Keratinocyte (primary cell): ENCODE measurements at regions not wholly inside any gene's neighbourhood (a gene's known extent, or its start where the extent isn't known, plus 50 kb on each side); places are given as distances from the start of the nearest gene placed in this dataset.

ENCODE experiments used
- DNase-seq: peaks from one replicate; pipeline ENCODE4 v3.0.0-alpha.2; 2011; ENCODE audit warnings: low read depth, missing footprints, low spot score
- FAIRE-seq: peaks from 2 replicates; lab custom pipeline; 2011; peaks lifted over from hg19 to GRCh38; lab: Jason Lieb, UNC
- H2AFZ ChIP-seq: 2 replicates; pipeline ENCODE4 v1.6.0; 2012; ENCODE audit warnings: low read length, control low read depth, inconsistent platforms; ENCODE audit not compliant: control insufficient read depth
- H3K27ac ChIP-seq: 2 replicates; pipeline ENCODE4 v1.5.1; 2011; ENCODE audit warnings: low read length; ENCODE audit not compliant: control insufficient read depth, insufficient read depth
- H3K27me3 ChIP-seq: 3 replicates; pipeline ENCODE4 v1.6.0; 2011; ENCODE audit warnings: low read length; ENCODE audit not compliant: control insufficient read depth, insufficient read depth; ENCODE audit errors: extremely low read depth
- H3K36me3 ChIP-seq, 2 experiments: 2 replicates in 1 of 2; 3 replicates in 1 of 2; pipeline ENCODE4 v1.5.1; 2011; ENCODE audit warnings: low read length in 2 of 2, mild to moderate bottlenecking in 1 of 2; ENCODE audit not compliant: control insufficient read depth in 2 of 2, insufficient read depth in 2 of 2; ENCODE audit errors: extremely low read depth in 1 of 2
- H3K4me1 ChIP-seq: 3 replicates; pipeline ENCODE4 v1.5.1; 2011; ENCODE audit warnings: low read length; ENCODE audit not compliant: control insufficient read depth, insufficient read depth; ENCODE audit errors: extremely low read depth
- H3K4me2 ChIP-seq: 3 replicates; pipeline ENCODE4 v1.6.0; 2011; ENCODE audit warnings: low read depth, low read length; ENCODE audit not compliant: control insufficient read depth, insufficient read depth; ENCODE audit errors: extremely low read depth
- H3K4me3 ChIP-seq, 3 experiments: fragments of 200-600 bp in 1 of 3; sonication (generic) in 1 of 3; 2 replicates in 2 of 3; 3 replicates in 1 of 3; pipeline ENCODE4 v1.5.1; 2011 to 2016; ENCODE audit warnings: low read length in 3 of 3, mild to moderate bottlenecking in 3 of 3, control low read depth in 2 of 3, inconsistent platforms in 1 of 3, low read depth in 1 of 3, mixed read lengths in 1 of 3, mixed run types in 1 of 3, moderate library complexity in 1 of 3; ENCODE audit not compliant: control insufficient read depth in 2 of 3, insufficient read depth in 2 of 3; ENCODE audit errors: extremely low read depth in 1 of 3
- H3K79me2 ChIP-seq: 2 replicates; pipeline ENCODE4 v1.6.0; 2012; ENCODE audit warnings: low read length; ENCODE audit not compliant: control insufficient read depth, insufficient read depth
- H3K9ac ChIP-seq: 3 replicates; pipeline ENCODE4 v1.6.0; 2011; ENCODE audit warnings: low read length; ENCODE audit not compliant: control insufficient read depth, insufficient read depth; ENCODE audit errors: extremely low read depth
- H3K9me1 ChIP-seq: 3 replicates; pipeline ENCODE4 v1.6.0; 2011; ENCODE audit warnings: low read length; ENCODE audit not compliant: control insufficient read depth, insufficient read depth; ENCODE audit errors: extremely low read depth
- H3K9me3 ChIP-seq: 2 replicates; pipeline ENCODE4 v1.5.1; 2012; ENCODE audit warnings: low read depth, low read length; ENCODE audit not compliant: control insufficient read depth
- H4K20me1 ChIP-seq: 3 replicates; pipeline ENCODE4 v1.6.0; 2011; ENCODE audit warnings: low read length; ENCODE audit not compliant: control insufficient read depth, insufficient read depth; ENCODE audit errors: extremely low read depth
- EZH2 ChIP-seq: IDR thresholded peaks from one replicate; pipeline ENCODE4 v1.6.1; 2012; ENCODE audit warnings: inconsistent platforms, mild to moderate bottlenecking, low read length, moderate library complexity
- dilution Hi-C: fragments of 300-500 bp; cut with MboI; formaldehyde crosslinking; loops from one replicate; pipeline ENCODE4 v1.7.0; 2020; ENCODE audit warnings: low sequenced_read_pairs; ENCODE audit not compliant: extremely low pct_ligation_motif_present
- TF ChIP-seq, protein P1 (sequence below), 3 experiments: IDR thresholded peaks in 1 of 3; conservative IDR thresholded peaks in 1 of 3; optimal IDR thresholded peaks in 1 of 3; 2 replicates in 2 of 3; 3 replicates in 1 of 3; pipeline versions ENCODE3 to v1.5.1; 2011; ENCODE audit warnings: low read length in 3 of 3, mild to moderate bottlenecking in 3 of 3, moderate library complexity in 2 of 3, control low read depth in 1 of 3, inconsistent platforms in 1 of 3; ENCODE audit not compliant: insufficient read depth in 2 of 3; ENCODE audit errors: extremely low read depth in 1 of 3

DNA sequence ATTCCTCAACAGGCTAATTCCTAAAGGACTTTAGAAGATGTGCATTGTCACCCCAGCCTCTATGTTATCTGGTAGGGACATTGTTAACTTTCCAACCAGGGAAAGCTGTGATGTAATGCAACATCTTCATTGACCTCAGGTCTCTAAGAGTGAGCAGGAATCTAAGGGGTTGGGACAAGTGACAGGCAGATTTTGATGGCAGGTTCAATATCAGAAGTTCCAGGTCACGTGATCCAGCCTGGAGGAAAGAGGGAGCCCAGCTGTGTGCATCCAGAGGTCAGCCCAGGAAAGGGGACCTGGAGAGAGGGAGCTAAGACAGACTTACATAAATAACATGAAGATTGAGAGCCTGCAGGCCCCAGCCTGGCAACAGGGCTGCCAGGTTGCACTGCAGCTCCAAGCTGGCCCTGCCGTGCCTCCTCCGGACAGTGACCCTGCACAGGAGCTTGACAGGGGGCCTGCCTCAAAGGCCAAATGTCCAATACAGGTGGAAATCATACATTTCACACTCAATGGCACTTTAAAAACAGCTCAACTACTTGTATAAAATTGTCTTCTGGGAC, 262.2 kb upstream of the MGAT5 start:
- Histone ChIP-seq H3K9ac (no peak overlapping the region), H3K4me3 (no peak overlapping the region), H3K4me2 (no peak overlapping the region), H3K36me3 (no peaks in the 10 kb centered on the region), H3K27me3 (no peaks in the 10 kb centered on the region), H4K20me1 (no peaks in the 10 kb centered on the region), H3K79me2 (no peaks in the 10 kb centered on the region), H3K27ac (no peak overlapping the region), H3K9me3 (no peaks in the 10 kb centered on the region), H2AFZ (no peak overlapping the region), H3K4me1 (peaks cover 3% of the 10 kb centered on the region), H3K9me1 (no peaks in the 10 kb centered on the region)
- DNase-seq (no peak), FAIRE-seq (no peak)
- TF ChIP-seq, protein P1, sequence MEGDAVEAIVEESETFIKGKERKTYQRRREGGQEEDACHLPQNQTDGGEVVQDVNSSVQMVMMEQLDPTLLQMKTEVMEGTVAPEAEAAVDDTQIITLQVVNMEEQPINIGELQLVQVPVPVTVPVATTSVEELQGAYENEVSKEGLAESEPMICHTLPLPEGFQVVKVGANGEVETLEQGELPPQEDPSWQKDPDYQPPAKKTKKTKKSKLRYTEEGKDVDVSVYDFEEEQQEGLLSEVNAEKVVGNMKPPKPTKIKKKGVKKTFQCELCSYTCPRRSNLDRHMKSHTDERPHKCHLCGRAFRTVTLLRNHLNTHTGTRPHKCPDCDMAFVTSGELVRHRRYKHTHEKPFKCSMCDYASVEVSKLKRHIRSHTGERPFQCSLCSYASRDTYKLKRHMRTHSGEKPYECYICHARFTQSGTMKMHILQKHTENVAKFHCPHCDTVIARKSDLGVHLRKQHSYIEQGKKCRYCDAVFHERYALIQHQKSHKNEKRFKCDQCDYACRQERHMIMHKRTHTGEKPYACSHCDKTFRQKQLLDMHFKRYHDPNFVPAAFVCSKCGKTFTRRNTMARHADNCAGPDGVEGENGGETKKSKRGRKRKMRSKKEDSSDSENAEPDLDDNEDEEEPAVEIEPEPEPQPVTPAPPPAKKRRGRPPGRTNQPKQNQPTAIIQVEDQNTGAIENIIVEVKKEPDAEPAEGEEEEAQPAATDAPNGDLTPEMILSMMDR (optimal IDR thresholded peaks at IDR 0.05 in 1 of 3, IDR thresholded peaks at IDR 0.05 in 1 of 3, conservative IDR thresholded peaks at IDR 0.05 in 1 of 3; ENCODE audit: extremely low read depth in 1 of 3, insufficient read depth in 2 of 3, low read length in 3 of 3), result no peak
- TF ChIP-seq EZH2, result no peak
- dilution Hi-C loops, result no loop called here

DNA sequence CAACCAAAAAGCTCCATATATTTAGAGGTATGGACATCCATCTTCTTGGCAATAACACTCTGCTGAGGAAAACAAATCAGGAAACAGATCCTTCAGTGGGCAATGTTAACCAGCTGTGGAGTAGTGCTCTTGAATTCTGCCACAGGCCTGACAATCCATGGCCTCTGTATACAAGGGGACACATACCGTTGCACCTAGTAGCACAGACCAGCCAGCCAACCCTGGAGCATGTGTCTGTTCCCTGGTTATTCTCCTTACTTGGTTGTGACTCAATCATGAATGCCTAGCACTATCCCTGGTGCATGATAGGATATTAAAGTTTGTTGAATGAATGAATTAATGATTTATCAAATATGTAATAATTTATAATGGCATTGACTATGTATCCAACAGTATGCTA, 261.4 kb upstream of the MGAT5 start:
- Histone ChIP-seq H2AFZ (no peak overlapping the region), H3K4me3 (no peak overlapping the region), H3K79me2 (no peaks in the 10 kb centered on the region), H3K9me3 (no peaks in the 10 kb centered on the region), H4K20me1 (no peaks in the 10 kb centered on the region), H3K27me3 (no peaks in the 10 kb centered on the region), H3K9ac (no peak overlapping the region), H3K4me2 (no peak overlapping the region), H3K27ac (no peak overlapping the region), H3K9me1 (no peaks in the 10 kb centered on the region), H3K4me1 (no peaks in the 10 kb centered on the region), H3K36me3 (no peaks in the 10 kb centered on the region)
- TF ChIP-seq EZH2, result no peak
- TF ChIP-seq, protein P1 (optimal IDR thresholded peaks at IDR 0.05 in 1 of 3, IDR thresholded peaks at IDR 0.05 in 1 of 3, conservative IDR thresholded peaks at IDR 0.05 in 1 of 3; ENCODE audit: extremely low read depth in 1 of 3, insufficient read depth in 2 of 3, low read length in 3 of 3), result no peak
- dilution Hi-C loops, result no loop called here
- DNase-seq (no peak), FAIRE-seq (no peak)
